ENCODE measurements at regions not wholly inside any gene's neighbourhood (a gene's known extent, or its start where the extent isn't known, plus 50 kb on each side); places are given as distances from the start of the nearest gene placed in this dataset.

DNA sequence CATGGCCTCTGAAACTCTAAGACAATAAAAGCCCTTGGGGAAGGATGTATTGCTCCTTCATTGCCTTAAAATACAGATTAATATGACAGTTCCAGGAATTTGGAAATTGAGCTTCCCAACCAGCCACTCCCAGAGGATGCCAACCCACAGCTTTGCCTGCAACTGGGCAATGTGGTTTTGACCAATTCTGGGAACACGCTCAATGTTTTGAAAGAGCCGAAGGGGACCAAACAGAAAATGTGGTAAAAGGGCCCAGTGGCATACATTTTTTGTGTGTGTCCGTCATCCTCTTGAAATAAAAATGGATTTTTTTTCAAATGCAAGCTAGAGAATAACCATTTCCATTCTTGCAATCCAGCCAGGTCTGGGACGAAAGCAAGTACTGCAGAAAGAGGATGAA lies 88.3 kb upstream of the PLEKHG7 start:
- no peak for DNase-seq (ENCODE audit: low spot score)

DNA sequence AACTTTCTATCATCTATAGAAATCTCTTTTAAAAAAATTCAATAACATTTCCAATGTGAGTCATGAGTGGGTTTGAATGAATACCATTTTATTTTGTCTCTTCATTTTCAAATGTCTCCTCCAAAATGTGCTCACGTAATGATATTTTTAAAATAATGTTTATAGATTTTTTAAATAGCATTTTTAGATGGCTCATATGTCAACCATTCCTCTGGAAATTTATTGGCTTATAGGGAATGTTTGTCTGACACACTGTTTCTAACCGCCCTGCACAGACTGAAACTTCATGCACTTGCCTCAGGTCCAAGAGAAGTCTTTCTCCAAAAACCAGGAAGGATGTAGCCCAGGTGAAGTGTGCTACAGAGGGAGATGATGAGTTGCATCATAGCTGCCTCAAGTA lies 88.8 kb upstream of the PLEKHG7 start:
- DNase-seq (ENCODE audit: low spot score): no peak

DNA sequence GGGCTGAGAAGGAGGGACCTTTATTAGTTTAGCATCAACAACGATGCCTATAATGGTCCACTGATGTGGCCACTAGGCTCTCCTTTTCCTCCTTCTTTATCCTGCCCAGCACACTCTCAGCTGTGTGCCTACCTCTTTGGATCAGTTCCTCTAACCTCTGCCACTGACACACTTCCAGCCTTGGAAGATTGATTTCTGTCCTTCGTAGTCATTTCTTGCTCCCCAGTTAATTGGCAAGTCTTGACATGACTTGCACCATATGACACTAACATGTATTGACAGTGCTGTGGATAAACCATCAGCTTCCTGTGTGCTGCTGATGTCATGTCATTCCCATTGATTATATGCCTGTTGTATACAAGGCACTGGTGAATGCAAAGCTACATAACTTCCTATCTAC lies 90.2 kb upstream of the PLEKHG7 start:
- no peak for DNase-seq (ENCODE audit: low spot score)

GRCh38 chr12:92608151-92609091 lies 94.4 kb upstream of the PLEKHG7 start:
- DNase-seq (ENCODE audit: low spot score): peak; percentile 73

DNA sequence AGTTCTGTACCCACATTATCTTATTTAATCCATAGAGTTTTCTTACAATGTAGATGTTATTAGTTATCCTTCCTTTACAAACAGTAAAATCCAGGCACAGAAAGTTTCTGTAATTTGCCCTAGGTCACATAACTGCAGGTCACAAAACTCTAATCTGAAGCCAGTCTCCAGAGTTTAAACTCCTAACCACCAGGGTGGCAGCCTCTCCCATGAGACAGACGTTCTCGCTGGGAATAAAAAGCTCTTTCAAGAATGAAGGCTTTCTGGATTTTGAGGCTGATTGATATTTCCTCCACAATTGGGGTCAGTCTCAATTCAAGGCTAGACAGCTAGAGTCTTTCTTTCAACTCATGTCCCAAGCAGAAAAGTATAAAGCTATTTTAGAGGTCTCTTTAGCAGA lies 95.8 kb upstream of the PLEKHG7 start:
- no peak for DNase-seq (ENCODE audit: low spot score)

GRCh38 chr12:92605621-92606170 lies 97.1 kb upstream of the PLEKHG7 start:
- DNase-seq (ENCODE audit: low spot score): no peak

DNA sequence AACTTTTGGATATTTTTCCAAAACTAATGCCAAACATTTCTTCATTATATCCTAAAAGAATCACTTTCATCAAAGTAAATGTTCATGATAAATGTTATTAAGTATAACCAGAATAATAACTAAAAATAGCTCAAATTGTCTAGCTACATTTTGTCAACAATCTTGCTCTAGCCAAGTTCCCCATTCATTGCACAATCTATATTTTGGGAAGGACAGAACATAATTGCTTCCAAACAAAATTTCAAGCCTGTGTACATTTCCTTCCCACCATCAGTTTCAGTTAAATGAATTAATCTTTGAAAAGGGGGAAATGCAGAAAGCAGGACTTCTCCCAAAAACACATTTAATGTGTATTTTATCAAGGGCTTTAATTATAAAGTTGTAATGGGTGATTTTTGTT lies 98.0 kb upstream of the PLEKHG7 start:
- DNase-seq (ENCODE audit: low spot score): no peak

GRCh38 chr12:92603741-92604432 lies 98.9 kb upstream of the PLEKHG7 start:
- DNase-seq (ENCODE audit: low spot score): no peak

DNA sequence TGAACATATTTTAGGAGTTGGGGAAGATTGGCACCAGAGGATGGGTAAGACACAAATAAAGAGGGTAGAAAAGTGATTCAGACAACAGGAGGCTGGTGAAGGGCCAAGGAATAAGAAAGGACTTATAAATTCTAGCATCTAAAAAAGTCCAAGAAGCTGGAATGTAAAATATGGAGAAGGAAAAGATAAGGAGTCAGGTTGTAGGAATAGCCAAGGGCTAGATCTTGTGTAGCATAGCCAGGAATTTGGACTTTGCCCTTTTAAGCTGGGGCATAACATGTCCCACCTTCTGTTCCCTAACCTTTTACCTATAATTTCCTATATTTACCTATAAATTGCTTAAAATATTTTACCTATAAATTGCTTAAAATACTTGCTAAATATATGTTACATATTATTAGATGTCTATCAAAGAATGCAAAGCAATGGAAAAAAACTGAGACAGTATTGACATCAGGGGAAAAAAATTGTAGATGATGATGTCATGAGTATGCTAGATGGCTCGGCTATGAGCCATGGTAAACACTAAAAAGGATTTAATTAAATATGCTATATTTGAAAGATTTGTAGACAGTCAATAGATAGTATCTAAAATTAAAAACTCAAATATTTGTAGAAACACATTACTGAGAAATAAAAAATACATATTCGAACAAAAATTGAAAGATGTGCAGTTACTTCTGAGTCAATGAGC lies 99.7 kb upstream of the PLEKHG7 start:
- DNase-seq (ENCODE audit: low spot score): no peak

- DNase-seq (ENCODE audit: low spot score): no peak
These were observed 100.3 kb upstream of the PLEKHG7 start for GRCh38 chr12:92602476-92602875.

- DNase-seq (ENCODE audit: low spot score): no peak
These were observed 101.1 kb upstream of the PLEKHG7 start for GRCh38 chr12:92601680-92602079.

DNA sequence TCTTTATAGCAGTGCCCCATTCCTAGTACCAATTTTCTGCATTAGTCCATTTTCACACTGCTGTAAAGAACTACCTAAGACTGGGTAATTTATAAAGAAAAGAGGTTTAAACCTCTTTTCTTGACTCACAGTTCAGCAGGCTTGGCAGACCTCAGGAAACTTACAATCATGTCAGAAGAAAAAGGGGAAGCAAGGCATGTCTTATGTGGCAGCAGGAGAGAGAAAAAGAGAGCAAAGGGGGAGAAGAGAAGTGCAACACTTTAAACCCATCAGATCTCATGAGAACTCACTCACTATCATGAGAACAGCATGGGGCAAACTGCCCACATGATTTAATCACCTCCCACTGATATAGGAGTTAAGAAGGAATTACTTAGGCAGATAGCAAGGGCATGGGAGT lies 101.6 kb upstream of the PLEKHG7 start:
- DNase-seq (ENCODE audit: low spot score): no peak

DNA sequence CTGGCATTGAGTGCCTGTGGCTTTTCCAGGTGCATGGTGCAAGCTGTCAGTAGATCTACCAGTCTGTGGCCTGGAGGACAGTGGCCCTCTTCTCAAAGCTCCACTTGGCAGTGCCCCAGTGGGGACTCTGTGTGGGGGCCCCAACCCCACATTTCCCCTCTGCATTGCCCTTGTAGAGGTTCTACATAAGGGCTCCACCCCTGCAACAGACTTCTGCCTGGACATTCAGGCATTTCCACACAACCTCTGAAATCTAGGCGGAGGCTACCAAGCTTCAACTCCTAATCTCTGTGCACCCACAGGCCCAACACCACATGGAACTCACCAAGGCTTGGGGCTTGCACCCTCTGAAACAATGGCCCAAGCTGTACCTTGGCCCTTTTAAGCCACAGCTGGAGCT lies 102.7 kb upstream of the PLEKHG7 start:
- DNase-seq (ENCODE audit: low spot score): no peak

- DNase-seq (ENCODE audit: low spot score): no peak
These were observed 104.8 kb upstream of the PLEKHG7 start for GRCh38 chr12:92597997-92598396.

- no peak for DNase-seq (ENCODE audit: low spot score)
These were observed 105.7 kb upstream of the PLEKHG7 start for GRCh38 chr12:92597118-92597517.

DNA sequence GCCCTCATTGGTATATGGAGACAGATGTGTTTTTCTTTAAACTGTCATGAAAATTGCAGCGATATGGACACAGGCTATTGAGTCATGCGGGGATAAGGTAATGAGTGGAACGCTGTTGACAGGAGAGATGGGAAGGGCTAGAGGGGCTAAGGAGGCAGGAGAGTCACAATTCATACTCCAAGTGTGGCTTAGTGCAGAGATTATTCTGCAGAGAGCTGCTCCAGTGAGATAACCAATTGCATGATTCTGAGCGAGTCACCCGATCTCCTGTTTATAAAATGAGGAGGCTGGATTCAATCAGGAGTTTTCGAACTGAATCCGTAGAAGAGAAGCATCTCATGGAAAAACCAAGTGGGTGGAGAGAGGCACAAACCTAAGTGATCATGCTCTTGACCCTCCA lies 106.4 kb upstream of the PLEKHG7 start:
- DNase-seq (ENCODE audit: low spot score): no peak

- DNase-seq (ENCODE audit: low spot score): no peak
These were observed 107.1 kb upstream of the PLEKHG7 start for GRCh38 chr12:92595663-92596062.

- DNase-seq (ENCODE audit: low spot score): peak; percentile 83
These were observed 108.9 kb upstream of the PLEKHG7 start for GRCh38 chr12:92593734-92594402.

GRCh38 chr12:92585115-92585727 lies 117.6 kb upstream of the PLEKHG7 start:
- DNase-seq (ENCODE audit: low spot score): no peak

DNA sequence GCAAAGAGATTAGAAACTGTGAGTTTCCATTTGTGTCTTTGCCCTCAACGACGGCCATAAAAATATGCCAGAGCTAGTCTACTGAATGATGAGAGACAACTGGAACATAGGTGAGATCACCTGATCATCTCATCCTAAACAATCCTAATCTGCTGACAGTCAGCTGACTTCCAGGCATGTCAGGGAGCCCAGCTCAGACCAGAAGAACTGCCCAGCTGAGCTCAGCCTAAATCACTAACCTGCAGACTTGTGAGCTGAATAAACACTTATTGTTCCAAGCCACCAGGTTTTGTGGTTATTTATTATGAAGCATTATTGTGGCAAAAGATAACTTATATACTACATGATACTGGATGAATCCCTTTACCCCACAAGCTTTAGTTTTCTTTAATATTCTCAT lies 118.9 kb upstream of the PLEKHG7 start:
- no peak for DNase-seq (ENCODE audit: low spot score)

DNA sequence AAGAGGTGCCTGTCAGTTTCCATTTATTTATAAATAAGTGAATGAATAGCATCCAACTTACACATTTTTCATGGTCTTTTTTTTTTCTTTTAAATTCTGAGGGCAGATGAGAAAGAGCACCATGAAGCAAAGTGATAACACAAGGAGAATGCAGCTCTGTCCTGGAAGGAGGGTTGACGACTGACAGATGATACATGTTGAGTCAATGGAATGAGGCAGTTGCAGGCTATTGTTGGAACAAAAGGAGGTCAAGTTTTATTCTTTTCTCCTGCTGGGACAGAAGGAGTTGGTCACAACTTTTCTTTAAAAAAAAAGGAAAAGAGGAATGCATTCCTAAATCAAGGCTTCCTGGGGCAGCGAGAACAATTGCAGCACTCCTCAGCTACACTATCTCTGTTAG lies 119.9 kb upstream of the PLEKHG7 start:
- DNase-seq (ENCODE audit: low spot score): no peak
